Fibroblast of lung (primary cell): ENCODE measurements at regions not wholly inside any gene's neighbourhood (a gene's known extent, or its start where the extent isn't known, plus 50 kb on each side); places are given as distances from the start of the nearest gene placed in this dataset.

Experiments
- DNase-seq, 2 donors: peaks; one replicate each; pipeline versions ENCODE4 v3.0.0 to v3.0.0-alpha.2; 2010; ENCODE audit warnings: low read depth in 2 of 2
- H2AFZ ChIP-seq: 2 replicates; pipeline ENCODE4 v1.5.1; 2012; ENCODE audit warnings: low read length, control low read depth, inconsistent platforms
- H3K27ac ChIP-seq: 2 replicates; pipeline ENCODE4 v1.5.1; 2011; ENCODE audit warnings: low read length, control low read depth; ENCODE audit not compliant: insufficient read depth
- H3K27me3 ChIP-seq: 2 replicates; pipeline ENCODE4 v1.5.1; 2011; ENCODE audit warnings: mild to moderate bottlenecking, low read length; ENCODE audit not compliant: control insufficient read depth, insufficient read depth
- H3K36me3 ChIP-seq: 2 replicates; pipeline ENCODE4 v1.5.1; 2011; ENCODE audit warnings: low read length; ENCODE audit not compliant: control insufficient read depth, insufficient read depth
- H3K4me1 ChIP-seq: 2 replicates; pipeline ENCODE4 v1.5.1; 2011; ENCODE audit warnings: low read length; ENCODE audit not compliant: control insufficient read depth, insufficient read depth; ENCODE audit errors: extremely low read depth
- H3K4me2 ChIP-seq: 2 replicates; pipeline ENCODE4 v1.5.1; 2011; ENCODE audit warnings: low read length, control low read depth; ENCODE audit not compliant: insufficient read depth; ENCODE audit errors: extremely low read depth
- H3K4me3 ChIP-seq, 4 experiments: fragments of 200-600 bp in 1 of 4; sonication (generic) in 1 of 4; replicated peaks in 1 of 4; 2 replicates each; pipeline ENCODE4 v1.5.1; 2011 to 2016; ENCODE audit warnings: low read length in 4 of 4, low read depth in 3 of 4, mild to moderate bottlenecking in 3 of 4, control low read depth in 2 of 4, inconsistent platforms in 1 of 4, mixed read lengths in 1 of 4; ENCODE audit not compliant: insufficient read depth in 1 of 4; ENCODE audit errors: control extremely low read depth in 1 of 4
- H3K79me2 ChIP-seq: 2 replicates; pipeline ENCODE4 v1.5.1; 2012; ENCODE audit warnings: mild to moderate bottlenecking, low read length, inconsistent platforms; ENCODE audit not compliant: control insufficient read depth, insufficient read depth
- H3K9ac ChIP-seq: 2 replicates; pipeline ENCODE4 v1.5.1; 2011; ENCODE audit warnings: mild to moderate bottlenecking, low read length, control low read depth; ENCODE audit not compliant: insufficient read depth
- H3K9me3 ChIP-seq: 2 replicates; pipeline ENCODE4 v1.5.1; 2012; ENCODE audit warnings: low read depth, low read length; ENCODE audit not compliant: control insufficient read depth, insufficient read depth
- H4K20me1 ChIP-seq: 2 replicates; pipeline ENCODE4 v1.5.1; 2011; ENCODE audit warnings: low read length; ENCODE audit not compliant: control insufficient read depth, insufficient read depth; ENCODE audit errors: extremely low read depth
- EZH2 ChIP-seq: IDR thresholded peaks from 2 replicates; pipeline ENCODE4 v1.5.1; 2012; ENCODE audit warnings: low read length, control low read depth, mild to moderate bottlenecking; ENCODE audit errors: missing control alignments
- TF ChIP-seq, protein P1 (sequence below), 2 donors: IDR thresholded peaks in 1 of 2; conservative IDR thresholded peaks in 1 of 2; 1 replicate in 1 of 2; 2 replicates in 1 of 2; pipeline ENCODE4 v1.5.1; 2011 to 2012; ENCODE audit warnings: low read length in 2 of 2, control low read depth in 1 of 2, inconsistent platforms in 1 of 2, low read depth in 1 of 2, mild to moderate bottlenecking in 1 of 2

DNA sequence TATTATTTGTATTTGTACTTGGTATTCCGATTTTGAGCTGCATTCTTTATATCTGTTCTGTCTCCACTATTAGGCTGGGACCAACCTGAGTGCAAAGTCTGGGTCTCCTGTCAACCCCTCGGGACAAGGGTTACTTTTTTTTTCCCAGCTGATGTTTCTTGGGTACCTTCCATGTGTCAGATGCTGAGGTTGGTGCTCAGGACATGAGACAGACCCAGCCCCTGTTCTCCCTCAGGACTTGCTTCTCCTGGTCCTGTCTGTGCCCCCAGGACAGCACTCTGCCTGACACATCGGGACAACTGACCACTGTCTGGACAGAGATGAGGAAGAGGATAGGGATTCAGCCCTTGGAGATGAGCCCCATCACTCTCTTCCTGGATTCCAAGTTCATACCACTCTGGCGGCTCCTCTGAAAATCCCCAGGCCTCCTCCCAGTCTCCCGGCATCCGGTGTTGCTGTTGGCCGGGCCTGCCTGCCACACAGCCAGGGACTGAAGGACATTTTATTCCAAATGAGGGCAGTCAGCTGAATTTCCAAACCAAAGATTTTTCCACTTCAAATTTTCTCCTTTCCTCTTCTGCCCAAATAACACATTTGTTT is 55.6 kb upstream of the FMOD start:
- H3K4me1 ChIP-seq: peaks cover 27% of the 10 kb centered on the region
- no peaks in the 10 kb centered on the region for H3K79me2 ChIP-seq
- H3K9me3 ChIP-seq: no peaks in the 10 kb centered on the region
- no peaks in the 10 kb centered on the region for H4K20me1 ChIP-seq
- no peak overlapping the region for H3K4me3 ChIP-seq
- H3K27ac ChIP-seq: no peak overlapping the region
- TF ChIP-seq, protein P1, sequence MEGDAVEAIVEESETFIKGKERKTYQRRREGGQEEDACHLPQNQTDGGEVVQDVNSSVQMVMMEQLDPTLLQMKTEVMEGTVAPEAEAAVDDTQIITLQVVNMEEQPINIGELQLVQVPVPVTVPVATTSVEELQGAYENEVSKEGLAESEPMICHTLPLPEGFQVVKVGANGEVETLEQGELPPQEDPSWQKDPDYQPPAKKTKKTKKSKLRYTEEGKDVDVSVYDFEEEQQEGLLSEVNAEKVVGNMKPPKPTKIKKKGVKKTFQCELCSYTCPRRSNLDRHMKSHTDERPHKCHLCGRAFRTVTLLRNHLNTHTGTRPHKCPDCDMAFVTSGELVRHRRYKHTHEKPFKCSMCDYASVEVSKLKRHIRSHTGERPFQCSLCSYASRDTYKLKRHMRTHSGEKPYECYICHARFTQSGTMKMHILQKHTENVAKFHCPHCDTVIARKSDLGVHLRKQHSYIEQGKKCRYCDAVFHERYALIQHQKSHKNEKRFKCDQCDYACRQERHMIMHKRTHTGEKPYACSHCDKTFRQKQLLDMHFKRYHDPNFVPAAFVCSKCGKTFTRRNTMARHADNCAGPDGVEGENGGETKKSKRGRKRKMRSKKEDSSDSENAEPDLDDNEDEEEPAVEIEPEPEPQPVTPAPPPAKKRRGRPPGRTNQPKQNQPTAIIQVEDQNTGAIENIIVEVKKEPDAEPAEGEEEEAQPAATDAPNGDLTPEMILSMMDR (conservative IDR thresholded peaks at IDR 0.05 in 1 of 2, IDR thresholded peaks at IDR 0.05 in 1 of 2; ENCODE audit: low read depth in 1 of 2, low read length in 2 of 2): no peak
- no peak for TF ChIP-seq EZH2
- H2AFZ ChIP-seq: peak overlapping the region; percentile 11
- no peaks in the 10 kb centered on the region for H3K36me3 ChIP-seq
- no peak overlapping the region for H3K9ac ChIP-seq
- no peak overlapping the region for H3K4me2 ChIP-seq
- DNase-seq: no peak
- H3K27me3 ChIP-seq: no peaks in the 10 kb centered on the region

DNA sequence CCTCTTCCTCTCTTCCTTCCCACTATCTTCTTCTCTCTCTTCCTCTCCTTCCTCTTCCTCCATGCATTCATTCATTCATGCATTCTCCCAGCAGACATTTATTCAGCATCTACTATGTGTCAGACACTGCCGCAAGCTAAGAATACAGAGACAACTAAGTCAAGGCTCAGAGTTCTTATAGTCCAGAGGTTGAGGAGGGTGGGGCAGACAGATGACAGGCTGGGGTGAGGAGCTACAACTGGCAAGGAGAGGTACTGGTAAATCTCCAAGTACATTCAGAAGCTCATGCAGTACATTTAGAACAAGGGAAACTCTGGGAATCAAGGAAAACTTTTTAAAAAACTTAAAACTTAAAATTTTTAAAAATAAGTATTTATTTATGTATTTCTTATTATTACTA is 56.4 kb upstream of the FMOD start:
- H3K36me3 ChIP-seq: no peaks in the 10 kb centered on the region
- TF ChIP-seq, protein P1 (conservative IDR thresholded peaks at IDR 0.05 in 1 of 2, IDR thresholded peaks at IDR 0.05 in 1 of 2; ENCODE audit: low read depth in 1 of 2, low read length in 2 of 2): no peak
- no peak for TF ChIP-seq EZH2
- H3K27ac ChIP-seq: no peak overlapping the region
- H3K9ac ChIP-seq: no peak overlapping the region
- H3K79me2 ChIP-seq: no peaks in the 10 kb centered on the region
- H3K4me3 ChIP-seq: no peak overlapping the region
- DNase-seq: peak in 1 of 2 donors; percentile 61
- no peak overlapping the region for H2AFZ ChIP-seq
- H3K4me1 ChIP-seq: peaks cover 22% of the 10 kb centered on the region
- no peaks in the 10 kb centered on the region for H4K20me1 ChIP-seq
- no peak overlapping the region for H3K4me2 ChIP-seq
- no peaks in the 10 kb centered on the region for H3K27me3 ChIP-seq
- H3K9me3 ChIP-seq: no peaks in the 10 kb centered on the region

DNA sequence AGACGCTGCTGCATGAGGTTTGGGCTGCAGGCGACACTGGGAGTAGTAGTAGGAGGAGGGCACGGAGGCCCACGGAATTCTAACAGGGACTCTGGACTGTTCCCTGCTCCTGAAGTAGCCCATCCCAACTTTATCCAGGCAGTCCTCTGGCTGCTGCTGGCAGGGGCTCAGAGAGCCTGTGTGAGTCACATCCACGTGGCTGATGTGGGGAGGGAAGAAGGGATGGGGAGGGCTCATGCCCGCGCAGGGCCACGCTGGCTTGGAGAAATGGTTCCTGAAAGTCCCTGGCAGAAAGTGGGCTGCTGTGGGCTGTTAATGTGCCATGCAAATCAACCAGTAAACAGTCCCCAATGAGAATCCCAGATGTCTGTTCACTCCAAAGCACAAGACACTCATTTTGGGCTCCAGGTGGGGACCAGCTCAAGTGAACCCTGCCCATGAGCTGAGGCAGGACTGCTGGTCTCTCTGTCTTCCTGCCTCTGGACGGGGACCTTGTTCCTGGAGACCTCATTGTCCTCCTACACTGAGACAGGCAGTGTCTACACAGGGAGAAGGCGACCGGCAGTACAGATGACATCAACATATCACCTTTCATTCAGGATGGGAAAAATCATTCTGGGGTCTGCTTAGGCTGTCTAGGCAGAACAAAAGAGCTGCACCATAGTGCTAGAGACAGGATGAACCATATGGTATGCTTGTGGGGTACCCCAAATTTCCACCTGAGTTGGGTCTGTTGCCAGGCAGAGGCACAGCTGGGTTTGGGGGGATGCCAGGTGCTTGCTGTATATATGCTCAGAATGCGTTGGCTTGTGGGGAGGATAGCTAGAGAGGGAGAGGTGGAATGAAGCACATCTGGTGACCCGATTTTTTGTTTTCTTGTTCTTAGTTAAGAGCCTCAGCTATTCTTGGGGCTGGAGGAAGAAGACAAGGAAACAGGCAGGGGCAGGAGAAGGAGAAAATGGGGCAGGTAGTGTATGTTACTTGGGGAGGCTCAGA is 57.9 kb upstream of the FMOD start:
- no peaks in the 10 kb centered on the region for H3K79me2 ChIP-seq
- no peak overlapping the region for H3K4me3 ChIP-seq
- H3K4me2 ChIP-seq: no peak overlapping the region
- no peaks in the 10 kb centered on the region for H4K20me1 ChIP-seq
- peak; percentile 84 to 89 for DNase-seq
- H3K27ac ChIP-seq: no peak overlapping the region
- H3K9me3 ChIP-seq: no peaks in the 10 kb centered on the region
- no peaks in the 10 kb centered on the region for H3K36me3 ChIP-seq
- H3K4me1 ChIP-seq: peaks cover 14% of the 10 kb centered on the region
- H3K9ac ChIP-seq: no peak overlapping the region
- no peaks in the 10 kb centered on the region for H3K27me3 ChIP-seq
- peak overlapping the region; percentile 56 for H2AFZ ChIP-seq
- no peak for TF ChIP-seq EZH2
- TF ChIP-seq, protein P1 (conservative IDR thresholded peaks at IDR 0.05 in 1 of 2, IDR thresholded peaks at IDR 0.05 in 1 of 2; ENCODE audit: low read depth in 1 of 2, low read length in 2 of 2): no peak
